GM18505 (cell line): ENCODE measurements at regions not wholly inside any gene's neighbourhood (a gene's known extent, or its start where the extent isn't known, plus 50 kb on each side); places are given as distances from the start of the nearest gene placed in this dataset.
"Not testable (repeated sequence)": the region's sequence is repeated elsewhere in the genome, so short reads cannot be mapped to it uniquely, and the experiment has no call there.

Experiments
- ATAC-seq: cut with Tn5 transposase; IDR thresholded peaks from one replicate; pipeline ENCODE4 v1.9.1; 2021; ENCODE audit not compliant: unreplicated experiment
- POLR2A ChIP-seq: IDR thresholded peaks from 4 replicates; pipeline ENCODE4 v1.6.1; 2011; ENCODE audit warnings: borderline replicate concordance; ENCODE audit not compliant: insufficient read depth, insufficient read length; ENCODE audit errors: extremely low read depth

- no peak for ATAC-seq
- no peak for TF ChIP-seq POLR2A
Measured at GRCh38 chr12:46901464-46902205, 75.8 kb upstream of the SLC38A4 start.

GRCh38 chr12:46903058-46903457, 77.3 kb upstream of the SLC38A4 start:
- ATAC-seq: no peak
- no peak for TF ChIP-seq POLR2A

- no peak for TF ChIP-seq POLR2A
- ATAC-seq: no peak
Measured at GRCh38 chr12:46904406-46905238, 78.8 kb upstream of the SLC38A4 start.

GRCh38 chr12:46905239-46905627, 79.4 kb upstream of the SLC38A4 start:
- not testable (repeated sequence) for ATAC-seq

- TF ChIP-seq POLR2A: no peak
- no peak for ATAC-seq
Measured at GRCh38 chr12:46907791-46908190, 82.0 kb upstream of the SLC38A4 start.

- ATAC-seq: no peak
- TF ChIP-seq POLR2A: no peak
Measured at GRCh38 chr12:46908236-46908935, 82.6 kb upstream of the SLC38A4 start.

- TF ChIP-seq POLR2A: no peak
- no peak for ATAC-seq
Measured at GRCh38 chr12:46908936-46909635, 83.3 kb upstream of the SLC38A4 start.

GRCh38 chr12:46910830-46911229, 85.0 kb upstream of the SLC38A4 start:
- ATAC-seq: no peak
- TF ChIP-seq POLR2A: no peak

GRCh38 chr12:46914336-46914735, 88.5 kb upstream of the SLC38A4 start:
- no peak for TF ChIP-seq POLR2A
- ATAC-seq: no peak

GRCh38 chr12:46915082-46915481, 89.3 kb upstream of the SLC38A4 start:
- no peak for ATAC-seq
- no peak for TF ChIP-seq POLR2A

GRCh38 chr12:46915836-46916235, 90.0 kb upstream of the SLC38A4 start:
- no peak for ATAC-seq
- no peak for TF ChIP-seq POLR2A

- no peak for ATAC-seq
- TF ChIP-seq POLR2A: no peak
Measured at GRCh38 chr12:46916796-46917419, 91.1 kb upstream of the SLC38A4 start.

- no peak for ATAC-seq
Measured at GRCh38 chr12:46917821-46918220, 92.0 kb upstream of the SLC38A4 start.

More at GRCh38 chr12:46917821-46918220, 92.0 kb upstream of the SLC38A4 start:
- TF ChIP-seq POLR2A: no peak
